ENCODE measurements at regions not wholly inside any gene's neighbourhood (a gene's known extent, or its start where the extent isn't known, plus 50 kb on each side); places are given as distances from the start of the nearest gene placed in this dataset.

GRCh38 chr13:99657848-99658260 lies 156.6 kb downstream of the TM9SF2 start:
- in situ Hi-C loops (cut with MboI; ENCODE audit: low pct_unique_long_range_greater_than_20kb, low sequenced_read_pairs, unreplicated experiment): loop anchor here (25.0 kb wide), 1 partner anchor 579 kb away; no protein-coding TSS in a partner anchor
- TF ChIP-seq, protein P1, sequence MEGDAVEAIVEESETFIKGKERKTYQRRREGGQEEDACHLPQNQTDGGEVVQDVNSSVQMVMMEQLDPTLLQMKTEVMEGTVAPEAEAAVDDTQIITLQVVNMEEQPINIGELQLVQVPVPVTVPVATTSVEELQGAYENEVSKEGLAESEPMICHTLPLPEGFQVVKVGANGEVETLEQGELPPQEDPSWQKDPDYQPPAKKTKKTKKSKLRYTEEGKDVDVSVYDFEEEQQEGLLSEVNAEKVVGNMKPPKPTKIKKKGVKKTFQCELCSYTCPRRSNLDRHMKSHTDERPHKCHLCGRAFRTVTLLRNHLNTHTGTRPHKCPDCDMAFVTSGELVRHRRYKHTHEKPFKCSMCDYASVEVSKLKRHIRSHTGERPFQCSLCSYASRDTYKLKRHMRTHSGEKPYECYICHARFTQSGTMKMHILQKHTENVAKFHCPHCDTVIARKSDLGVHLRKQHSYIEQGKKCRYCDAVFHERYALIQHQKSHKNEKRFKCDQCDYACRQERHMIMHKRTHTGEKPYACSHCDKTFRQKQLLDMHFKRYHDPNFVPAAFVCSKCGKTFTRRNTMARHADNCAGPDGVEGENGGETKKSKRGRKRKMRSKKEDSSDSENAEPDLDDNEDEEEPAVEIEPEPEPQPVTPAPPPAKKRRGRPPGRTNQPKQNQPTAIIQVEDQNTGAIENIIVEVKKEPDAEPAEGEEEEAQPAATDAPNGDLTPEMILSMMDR (IDR thresholded peaks at IDR 0.05; ENCODE audit: extremely low read depth, insufficient read depth, missing control alignments): no peak
- DNase-seq (ENCODE audit: low spot score): no peak

GRCh38 chr13:99656844-99657381 lies 155.6 kb downstream of the TM9SF2 start:
- no peak for DNase-seq (ENCODE audit: low spot score)
- in situ Hi-C loops (cut with MboI; ENCODE audit: low pct_unique_long_range_greater_than_20kb, low sequenced_read_pairs, unreplicated experiment): loop anchor here (25.0 kb wide), 1 partner anchor 580 kb away; no protein-coding TSS in a partner anchor
- TF ChIP-seq, protein P1 (IDR thresholded peaks at IDR 0.05; ENCODE audit: extremely low read depth, insufficient read depth, missing control alignments): no peak

DNA sequence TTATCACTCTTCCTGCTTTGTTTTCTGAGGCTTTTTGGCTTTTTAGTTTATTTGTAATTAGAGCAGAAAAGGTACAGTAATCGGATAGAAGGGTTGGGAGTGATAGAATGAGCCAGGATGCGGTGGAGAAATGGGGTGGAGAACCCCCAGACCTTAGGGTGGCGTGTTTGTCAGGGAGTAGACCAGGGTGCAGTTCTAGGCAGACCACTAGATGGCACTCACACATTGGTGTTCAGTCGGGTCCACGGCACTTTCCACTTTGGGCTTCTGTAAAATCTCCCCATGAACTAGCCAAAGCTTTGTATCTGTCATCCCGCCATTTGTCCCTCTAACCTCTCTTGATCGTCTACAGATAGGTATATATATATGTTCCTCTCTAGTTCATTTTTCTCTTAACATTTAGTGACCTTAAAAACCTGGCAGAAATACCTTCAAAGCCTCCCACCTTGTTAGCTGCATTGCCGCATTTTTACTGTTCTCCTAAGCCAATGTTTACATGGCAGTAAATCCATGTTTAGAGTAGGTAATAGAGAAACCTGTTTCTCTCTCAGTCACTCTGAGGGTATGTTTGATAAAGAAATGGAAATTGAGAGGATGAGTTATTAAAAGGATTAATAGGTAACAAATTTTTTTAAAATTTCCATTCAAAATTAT lies 154.9 kb downstream of the TM9SF2 start:
- TF ChIP-seq, protein P1 (IDR thresholded peaks at IDR 0.05; ENCODE audit: extremely low read depth, insufficient read depth, missing control alignments): peak; percentile 84
- in situ Hi-C loops (cut with MboI; ENCODE audit: low pct_unique_long_range_greater_than_20kb, low sequenced_read_pairs, unreplicated experiment): loop anchor here (25.0 kb wide), 1 partner anchor 581 kb away; no protein-coding TSS in a partner anchor
- peak; percentile 74 for DNase-seq (ENCODE audit: low spot score)

GRCh38 chr13:99655351-99656091 lies 154.2 kb downstream of the TM9SF2 start:
- in situ Hi-C loops (cut with MboI; ENCODE audit: low pct_unique_long_range_greater_than_20kb, low sequenced_read_pairs, unreplicated experiment): loop anchor here (25.0 kb wide), 1 partner anchor 582 kb away; no protein-coding TSS in a partner anchor
- TF ChIP-seq, protein P1 (IDR thresholded peaks at IDR 0.05; ENCODE audit: extremely low read depth, insufficient read depth, missing control alignments): no peak
- DNase-seq (ENCODE audit: low spot score): no peak

- in situ Hi-C loops (cut with MboI; ENCODE audit: low pct_unique_long_range_greater_than_20kb, low sequenced_read_pairs, unreplicated experiment): loop anchor here (25.0 kb wide), 1 partner anchor 583 kb away; no protein-coding TSS in a partner anchor
- TF ChIP-seq, protein P1 (IDR thresholded peaks at IDR 0.05; ENCODE audit: extremely low read depth, insufficient read depth, missing control alignments): no peak
- DNase-seq (ENCODE audit: low spot score): no peak
Observed at GRCh38 chr13:99654076-99654475, 152.8 kb downstream of the TM9SF2 start.

DNA sequence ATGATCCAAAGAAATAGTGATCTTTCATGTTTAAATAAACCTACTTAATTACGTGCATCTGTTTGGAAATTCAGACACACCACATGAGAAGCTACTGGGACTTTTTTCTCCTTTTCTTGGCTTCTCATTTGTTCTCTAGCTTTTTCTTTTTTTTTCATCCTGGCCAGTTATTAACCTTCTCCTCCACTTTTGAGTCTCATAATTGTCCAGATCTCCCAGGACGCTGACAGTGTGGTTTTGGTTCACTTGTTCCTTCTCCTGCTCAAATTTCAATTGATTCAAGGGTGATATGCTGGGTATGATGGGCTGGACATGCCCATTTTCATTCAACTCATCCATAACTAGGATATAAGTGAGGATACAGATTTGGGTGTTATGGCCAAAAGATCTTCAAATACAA lies 152.3 kb downstream of the TM9SF2 start:
- TF ChIP-seq, protein P1 (IDR thresholded peaks at IDR 0.05; ENCODE audit: extremely low read depth, insufficient read depth, missing control alignments): no peak
- DNase-seq (ENCODE audit: low spot score): no peak
- in situ Hi-C loops (cut with MboI; ENCODE audit: low pct_unique_long_range_greater_than_20kb, low sequenced_read_pairs, unreplicated experiment): loop anchor here (25.0 kb wide), 1 partner anchor 584 kb away; no protein-coding TSS in a partner anchor
